SU-DHL-6 (cell line): ENCODE measurements at regions not wholly inside any gene's neighbourhood (a gene's known extent, or its start where the extent isn't known, plus 50 kb on each side); places are given as distances from the start of the nearest gene placed in this dataset.

ENCODE experiments used
- H2AFZ ChIP-seq: fragments of 200-600 bp; sonication (generic); 2 replicates; pipeline ENCODE4 v1.6.1; 2014; ENCODE audit warnings: low read depth, mild to moderate bottlenecking, moderate library complexity, mixed read lengths, antibody characterized with exemption, low read length; ENCODE audit not compliant: severe bottlenecking
- H3F3A ChIP-seq: fragments of 200-600 bp; shearing (Covaris generic); 2 replicates; pipeline ENCODE4 v1.6.0; 2016; ENCODE audit warnings: antibody characterized with exemption, mild to moderate bottlenecking; ENCODE audit not compliant: insufficient read depth
- H3K27ac ChIP-seq: fragments of 200-600 bp; sonication (generic); 2 replicates; pipeline ENCODE4 v1.5.1; 2016; ENCODE audit warnings: low read depth, mild to moderate bottlenecking, low read length, moderate library complexity, mixed read lengths
- H3K27me3 ChIP-seq: fragments of 200-600 bp; sonication (generic), shearing (Covaris generic); 2 replicates; pipeline ENCODE4 v1.6.0; 2014; ENCODE audit warnings: mild to moderate bottlenecking, low read length
- H3K36me3 ChIP-seq: fragments of 200-600 bp; sonication (generic); 2 replicates; pipeline ENCODE4 v1.6.1; 2014; ENCODE audit warnings: mild to moderate bottlenecking, low read length, mixed read lengths
- H3K4me2 ChIP-seq: fragments of 300-600, 200-600 bp; shearing (Covaris generic), sonication (generic); 2 replicates; pipeline ENCODE4 v1.6.0; 2014; ENCODE audit warnings: low read length, low read depth, mild to moderate bottlenecking; ENCODE audit not compliant: poor library complexity, severe bottlenecking
- H3K4me3 ChIP-seq: fragments of 200-600 bp; sonication (generic); 2 replicates; pipeline ENCODE4 v1.5.1; 2014; ENCODE audit warnings: antibody characterized with exemption, low read length, mild to moderate bottlenecking, mixed read lengths; ENCODE audit not compliant: insufficient read depth, poor library complexity, severe bottlenecking
- H3K79me2 ChIP-seq: fragments of 200-600 bp; sonication (generic); 2 replicates; pipeline ENCODE4 v1.6.1; 2014; ENCODE audit warnings: mild to moderate bottlenecking, low read length, moderate library complexity; ENCODE audit not compliant: insufficient read depth
- H3K9ac ChIP-seq: fragments of 200-600 bp; sonication (generic); 2 replicates; pipeline ENCODE4 v1.7.0; 2014; ENCODE audit warnings: mild to moderate bottlenecking, low read length
- H3K9me2 ChIP-seq: fragments of 200-600 bp; sonication (generic); replicated peaks from 2 replicates; pipeline ENCODE4 v1.6.1; 2014; ENCODE audit warnings: low read length; ENCODE audit not compliant: insufficient read depth
- H3K9me3 ChIP-seq: fragments of 200-600 bp; sonication (generic); 2 replicates; pipeline ENCODE4 v1.6.1; 2014; ENCODE audit warnings: low read length, mixed read lengths; ENCODE audit not compliant: insufficient read depth
- H4K20me1 ChIP-seq: fragments of 200-600 bp; sonication (generic); 2 replicates; pipeline ENCODE4 v1.6.1; 2014; ENCODE audit warnings: low read depth, mild to moderate bottlenecking, antibody characterized with exemption, low read length, moderate library complexity, mixed read lengths
- CTCF ChIP-seq: fragments of 200-600 bp; sonication (generic); IDR thresholded peaks from one replicate; pipeline ENCODE4 v1.5.1; 2017; ENCODE audit warnings: antibody characterized with exemption, mild to moderate bottlenecking, low read length, moderate library complexity; ENCODE audit not compliant: insufficient read depth, poor library complexity, severe bottlenecking
- EZH2phosphoT487 ChIP-seq: fragments of 200-600 bp; sonication (generic), shearing (Covaris generic); conservative IDR thresholded peaks from 2 replicates; pipeline ENCODE4 v1.6.1; 2018; ENCODE audit warnings: mild to moderate bottlenecking, antibody characterized with exemption, low read length, moderate library complexity, mixed read lengths

- no peak for TF ChIP-seq EZH2phosphoT487
- Histone ChIP-seq H3K36me3 (no peaks in the 10 kb centered on the region), H3F3A (no peaks in the 10 kb centered on the region), H3K9me3 (no peaks in the 10 kb centered on the region), H3K9ac (no peak overlapping the region), H4K20me1 (no peaks in the 10 kb centered on the region), H3K27me3 (no peaks in the 10 kb centered on the region; the same call in 1 of the 2 replicates), H3K27ac (no peak overlapping the region), H2AFZ (no peak overlapping the region), H3K79me2 (no peaks in the 10 kb centered on the region), H3K4me2 (no peak overlapping the region), H3K4me3 (no peak overlapping the region), H3K9me2 (peaks cover 4% of the 10 kb centered on the region; the same call in 1 of the 2 replicates)
Observed at GRCh38 chr6:22904431-22904830, 335.1 kb downstream of the HDGFL1 start.

GRCh38 chr6:22906091-22906549, 336.8 kb downstream of the HDGFL1 start:
- no peaks in the 10 kb centered on the region; the same call in 1 of the 2 replicates for H3K9me2 ChIP-seq
- H3K4me3 ChIP-seq, result no peak overlapping the region
- H3K27ac ChIP-seq, result no peak overlapping the region
- no peaks in the 10 kb centered on the region for H3F3A ChIP-seq
- H3K9ac ChIP-seq, result no peak overlapping the region
- H4K20me1 ChIP-seq, result no peaks in the 10 kb centered on the region
- no peaks in the 10 kb centered on the region for H3K79me2 ChIP-seq
- no peak overlapping the region for H3K4me2 ChIP-seq
- H3K27me3 ChIP-seq, result no peaks in the 10 kb centered on the region; the same call in 1 of the 2 replicates
- H3K36me3 ChIP-seq, result no peaks in the 10 kb centered on the region
- TF ChIP-seq CTCF, result no peak
- no peak for TF ChIP-seq EZH2phosphoT487
- H2AFZ ChIP-seq, result no peak overlapping the region
- no peaks in the 10 kb centered on the region for H3K9me3 ChIP-seq

- Histone ChIP-seq H3K27ac (no peak overlapping the region), H3K4me2 (no peak overlapping the region), H3K36me3 (no peaks in the 10 kb centered on the region), H3K4me3 (no peak overlapping the region), H3K27me3 (no peaks in the 10 kb centered on the region; the same call in 1 of the 2 replicates), H3K9ac (no peak overlapping the region), H4K20me1 (no peaks in the 10 kb centered on the region), H3K9me3 (no peaks in the 10 kb centered on the region), H3K79me2 (no peaks in the 10 kb centered on the region), H3F3A (no peaks in the 10 kb centered on the region), H2AFZ (no peak overlapping the region), H3K9me2 (no peaks in the 10 kb centered on the region; the same call in 1 of the 2 replicates)
- TF ChIP-seq EZH2phosphoT487, result no peak
- no peak for TF ChIP-seq CTCF
Observed at GRCh38 chr6:22907085-22907484, 337.7 kb downstream of the HDGFL1 start.

- Histone ChIP-seq H3K4me3 (no peak overlapping the region), H3K27ac (no peak overlapping the region), H3K9ac (no peak overlapping the region), H3K36me3 (no peaks in the 10 kb centered on the region), H3K4me2 (no peak overlapping the region), H3K79me2 (no peaks in the 10 kb centered on the region), H2AFZ (no peak overlapping the region), H3K9me3 (no peaks in the 10 kb centered on the region), H3K9me2 (no peaks in the 10 kb centered on the region; the same call in 1 of the 2 replicates), H4K20me1 (no peaks in the 10 kb centered on the region), H3F3A (no peaks in the 10 kb centered on the region), H3K27me3 (no peaks in the 10 kb centered on the region)
- TF ChIP-seq CTCF (no peak), EZH2phosphoT487 (no peak)
Observed at GRCh38 chr6:22910370-22910769, 341.0 kb downstream of the HDGFL1 start.
